AG04450 (cell line): ENCODE measurements at regions not wholly inside any gene's neighbourhood (a gene's known extent, or its start where the extent isn't known, plus 50 kb on each side); places are given as distances from the start of the nearest gene placed in this dataset.

ENCODE experiments used
- CTCF ChIA-PET: fragments of 300-600, 350-600 bp; formaldehyde crosslinking; extraction: SDS; loops from one replicate; lab custom pipeline; 2022; ENCODE audit warnings: antibody characterized with exemption, inconsistent platforms; lab: Charles Lee
- POLR2A ChIA-PET: fragments of 350-600 bp; formaldehyde crosslinking; extraction: SDS; loops from one replicate; lab custom pipeline; 2021; ENCODE audit warnings: antibody characterized with exemption, inconsistent platforms; lab: Yijun Ruan, JAX
- DNase-seq: peaks from one replicate; pipeline ENCODE4 v3.0.0-alpha.2; 2011; ENCODE audit warnings: low read depth, low spot score
- H3K27ac ChIP-seq: one replicate; pipeline ENCODE4 v1.5.1; 2012; ENCODE audit warnings: low read depth, low read length, control low read depth
- H3K27me3 ChIP-seq: one replicate; pipeline ENCODE4 v1.6.0; 2012; ENCODE audit warnings: low read length; ENCODE audit not compliant: control insufficient read depth, insufficient read depth
- H3K4me3 ChIP-seq: 2 replicates; pipeline ENCODE4 v1.5.1; 2011; ENCODE audit warnings: mild to moderate bottlenecking, low read depth, low read length, control low read depth
- H3K9me3 ChIP-seq: 2 replicates; pipeline ENCODE4 v1.5.1; 2012; ENCODE audit warnings: low read length; ENCODE audit not compliant: control insufficient read depth, insufficient read depth
- CTCF ChIP-seq: IDR thresholded peaks from 2 replicates; pipeline ENCODE4 v1.5.1; 2011; ENCODE audit warnings: low read depth, low read length, control low read depth, inconsistent platforms

GRCh38 chr11:104725796-104726408, 172.4 kb downstream of the CASP12 start:
- Histone ChIP-seq H3K4me3 (no peak overlapping the region), H3K27ac (no peak overlapping the region), H3K9me3 (no peaks in the 10 kb centered on the region), H3K27me3 (no peaks in the 10 kb centered on the region)
- ChIA-PET POLR2A (no interaction called here), CTCF (no interaction called here)
- no peak for TF ChIP-seq CTCF
- DNase-seq = no peak

- POLR2A ChIA-PET = no interaction called here
- Histone ChIP-seq H3K27me3 (no peaks in the 10 kb centered on the region), H3K4me3 (no peak overlapping the region), H3K27ac (no peak overlapping the region), H3K9me3 (no peaks in the 10 kb centered on the region)
- peak; percentile 6 for DNase-seq
- CTCF ChIA-PET = no interaction called here
- TF ChIP-seq CTCF = no peak
These were observed 184.9 kb downstream of the CASP12 start for GRCh38 chr11:104713401-104713800.

GRCh38 chr11:104705490-104706190, 192.6 kb downstream of the CASP12 start:
- CTCF ChIA-PET = no interaction called here
- DNase-seq = no peak
- TF ChIP-seq CTCF = no peak
- Histone ChIP-seq H3K4me3 (no peak overlapping the region), H3K27me3 (no peaks in the 10 kb centered on the region), H3K27ac (no peak overlapping the region), H3K9me3 (no peaks in the 10 kb centered on the region)
- POLR2A ChIA-PET = no interaction called here

GRCh38 chr11:104704888-104705287, 193.4 kb downstream of the CASP12 start:
- no peak for TF ChIP-seq CTCF
- H3K27ac ChIP-seq = no peak overlapping the region
- H3K27me3 ChIP-seq = no peaks in the 10 kb centered on the region
- ChIA-PET CTCF (no interaction called here), POLR2A (no interaction called here)
- no peak overlapping the region for H3K4me3 ChIP-seq
- no peak for DNase-seq
- H3K9me3 ChIP-seq = no peaks in the 10 kb centered on the region

GRCh38 chr11:104704146-104704830, 194.0 kb downstream of the CASP12 start:
- ChIA-PET POLR2A (no interaction called here), CTCF (no interaction called here)
- no peak for DNase-seq
- no peak overlapping the region for H3K4me3 ChIP-seq
- no peak overlapping the region for H3K27ac ChIP-seq
- TF ChIP-seq CTCF = no peak
- no peaks in the 10 kb centered on the region for H3K27me3 ChIP-seq
- no peaks in the 10 kb centered on the region for H3K9me3 ChIP-seq
